K562 (cell line): ENCODE measurements at regions not wholly inside any gene's neighbourhood (a gene's known extent, or its start where the extent isn't known, plus 50 kb on each side); places are given as distances from the start of the nearest gene placed in this dataset.

ENCODE experiments used
- BRD4 ChIP-seq: fragments of 200-600 bp; sonication (generic); IDR thresholded peaks from 2 replicates; pipeline ENCODE4 v1.6.1; 2017; ENCODE audit warnings: inconsistent platforms
- COPS2 ChIP-seq: fragments of 450-650 bp; conservative IDR thresholded peaks from 2 replicates; pipeline ENCODE4 v1.6.1; 2016; ENCODE audit warnings: mild to moderate bottlenecking, moderate library complexity
- RNF2 ChIP-seq: sonication (generic); IDR thresholded peaks from 2 replicates; pipeline ENCODE4 v1.6.1; 2016
- SMC3 ChIP-seq: conservative IDR thresholded peaks from 2 replicates; pipeline ENCODE4 v1.6.1; 2011; ENCODE audit warnings: low read depth, low read length, improper control_type of control experiment; ENCODE audit not compliant: insufficient read depth
- THRA ChIP-seq: fragments of 450-650 bp; IDR thresholded peaks from 2 replicates; pipeline ENCODE4 v1.6.1; 2017; ENCODE audit warnings: mild to moderate bottlenecking, moderate library complexity
- ZNF146 ChIP-seq: IDR thresholded peaks from one replicate; pipeline ENCODE4 v1.6.1; 2018; ENCODE audit warnings: missing compliant biosample characterization; ENCODE audit not compliant: unreplicated experiment
- ZNF512 ChIP-seq: IDR thresholded peaks from 2 replicates; pipeline ENCODE4 v1.6.1; 2016; ENCODE audit warnings: missing genetic modification characterization, missing compliant biosample characterization
- ZNF644 ChIP-seq: fragments of 200-800 bp; sonication (Bioruptor generic); IDR thresholded peaks from 2 replicates; pipeline ENCODE4 v1.6.1; 2016; ENCODE audit warnings: low read depth, missing genetic modification characterization, missing compliant biosample characterization
- TF ChIP-seq, protein P1 (sequence below): IDR thresholded peaks from 2 replicates; pipeline ENCODE4 v1.6.1; 2012; ENCODE audit warnings: low read depth, low read length, improper control_type of control experiment, borderline replicate concordance
- TF ChIP-seq, protein P2 (sequence below), 3 experiments: IDR thresholded peaks in 2 of 3; conservative IDR thresholded peaks in 1 of 3; 2 replicates each; pipeline ENCODE4 v1.5.1; 2011 to 2012; ENCODE audit warnings: low read length in 3 of 3, mild to moderate bottlenecking in 3 of 3, control low read depth in 2 of 3, improper control_type of control experiment in 1 of 3, inconsistent platforms in 1 of 3, low read depth in 1 of 3, mixed read lengths in 1 of 3, moderate library complexity in 1 of 3; ENCODE audit not compliant: insufficient read depth in 2 of 3

DNA sequence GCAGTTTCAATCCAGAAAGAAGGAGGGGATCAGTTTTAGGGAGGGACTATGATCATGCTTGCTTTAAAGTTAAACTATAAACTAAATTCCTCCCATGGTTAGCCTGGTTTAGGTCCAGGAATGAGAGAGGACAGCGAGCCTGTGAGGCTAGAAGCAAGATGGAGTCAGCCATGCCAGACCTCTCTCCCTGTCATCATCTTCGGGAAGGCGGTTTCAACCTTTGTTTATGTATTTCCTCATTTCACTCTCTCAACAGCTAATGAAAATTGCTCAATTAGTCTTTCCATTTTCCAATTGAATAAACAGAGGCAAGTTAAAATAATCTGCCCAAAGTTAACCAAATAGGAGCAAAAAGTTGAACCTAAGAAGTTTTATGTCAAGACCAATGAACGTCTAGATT is 201.5 kb downstream of the KCNJ2 start:
- TF ChIP-seq, protein P1, sequence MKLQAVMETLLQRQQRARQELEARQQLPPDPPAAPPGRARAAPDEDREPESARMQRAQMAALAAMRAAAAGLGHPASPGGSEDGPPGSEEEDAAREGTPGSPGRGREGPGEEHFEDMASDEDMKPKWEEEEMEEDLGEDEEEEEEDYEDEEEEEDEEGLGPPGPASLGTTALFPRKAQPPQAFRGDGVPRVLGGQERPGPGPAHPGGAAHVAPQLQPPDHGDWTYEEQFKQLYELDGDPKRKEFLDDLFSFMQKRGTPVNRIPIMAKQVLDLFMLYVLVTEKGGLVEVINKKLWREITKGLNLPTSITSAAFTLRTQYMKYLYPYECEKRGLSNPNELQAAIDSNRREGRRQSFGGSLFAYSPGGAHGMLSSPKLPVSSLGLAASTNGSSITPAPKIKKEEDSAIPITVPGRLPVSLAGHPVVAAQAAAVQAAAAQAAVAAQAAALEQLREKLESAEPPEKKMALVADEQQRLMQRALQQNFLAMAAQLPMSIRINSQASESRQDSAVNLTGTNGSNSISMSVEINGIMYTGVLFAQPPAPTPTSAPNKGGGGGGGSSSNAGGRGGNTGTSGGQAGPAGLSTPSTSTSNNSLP = no peak
- no peak for TF ChIP-seq ZNF512
- TF ChIP-seq, protein P2, sequence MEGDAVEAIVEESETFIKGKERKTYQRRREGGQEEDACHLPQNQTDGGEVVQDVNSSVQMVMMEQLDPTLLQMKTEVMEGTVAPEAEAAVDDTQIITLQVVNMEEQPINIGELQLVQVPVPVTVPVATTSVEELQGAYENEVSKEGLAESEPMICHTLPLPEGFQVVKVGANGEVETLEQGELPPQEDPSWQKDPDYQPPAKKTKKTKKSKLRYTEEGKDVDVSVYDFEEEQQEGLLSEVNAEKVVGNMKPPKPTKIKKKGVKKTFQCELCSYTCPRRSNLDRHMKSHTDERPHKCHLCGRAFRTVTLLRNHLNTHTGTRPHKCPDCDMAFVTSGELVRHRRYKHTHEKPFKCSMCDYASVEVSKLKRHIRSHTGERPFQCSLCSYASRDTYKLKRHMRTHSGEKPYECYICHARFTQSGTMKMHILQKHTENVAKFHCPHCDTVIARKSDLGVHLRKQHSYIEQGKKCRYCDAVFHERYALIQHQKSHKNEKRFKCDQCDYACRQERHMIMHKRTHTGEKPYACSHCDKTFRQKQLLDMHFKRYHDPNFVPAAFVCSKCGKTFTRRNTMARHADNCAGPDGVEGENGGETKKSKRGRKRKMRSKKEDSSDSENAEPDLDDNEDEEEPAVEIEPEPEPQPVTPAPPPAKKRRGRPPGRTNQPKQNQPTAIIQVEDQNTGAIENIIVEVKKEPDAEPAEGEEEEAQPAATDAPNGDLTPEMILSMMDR (IDR thresholded peaks at IDR 0.05 in 2 of 3, conservative IDR thresholded peaks at IDR 0.05 in 1 of 3; ENCODE audit: insufficient read depth in 2 of 3, low read depth in 1 of 3, low read length in 3 of 3) = no peak
- TF ChIP-seq BRD4 = no peak
- no peak for TF ChIP-seq RNF2
- TF ChIP-seq SMC3 = no peak
- no peak for TF ChIP-seq ZNF146
- TF ChIP-seq COPS2 = no peak
- TF ChIP-seq THRA = no peak
- TF ChIP-seq ZNF644 (tag) = no peak
